Stimulated activated CD8-positive, alpha-beta memory T cell treated with anti-CD3 and anti-CD28 coated beads, Interleukin-12 subunit alpha, Interleukin-12 subunit beta, amount 100 ng/mL, for 4 hours (primary cell): ENCODE measurements at regions not wholly inside any gene's neighbourhood (a gene's known extent, or its start where the extent isn't known, plus 50 kb on each side); places are given as distances from the start of the nearest gene placed in this dataset.
"Not testable (repeated sequence)": the region's sequence is repeated elsewhere in the genome, so short reads cannot be mapped to it uniquely, and the experiment has no call there.

ENCODE experiments used
- DNase-seq: peaks from one replicate; pipeline ENCODE4 v3.0.0-alpha.2; 2020; ENCODE audit warnings: low read depth

DNA sequence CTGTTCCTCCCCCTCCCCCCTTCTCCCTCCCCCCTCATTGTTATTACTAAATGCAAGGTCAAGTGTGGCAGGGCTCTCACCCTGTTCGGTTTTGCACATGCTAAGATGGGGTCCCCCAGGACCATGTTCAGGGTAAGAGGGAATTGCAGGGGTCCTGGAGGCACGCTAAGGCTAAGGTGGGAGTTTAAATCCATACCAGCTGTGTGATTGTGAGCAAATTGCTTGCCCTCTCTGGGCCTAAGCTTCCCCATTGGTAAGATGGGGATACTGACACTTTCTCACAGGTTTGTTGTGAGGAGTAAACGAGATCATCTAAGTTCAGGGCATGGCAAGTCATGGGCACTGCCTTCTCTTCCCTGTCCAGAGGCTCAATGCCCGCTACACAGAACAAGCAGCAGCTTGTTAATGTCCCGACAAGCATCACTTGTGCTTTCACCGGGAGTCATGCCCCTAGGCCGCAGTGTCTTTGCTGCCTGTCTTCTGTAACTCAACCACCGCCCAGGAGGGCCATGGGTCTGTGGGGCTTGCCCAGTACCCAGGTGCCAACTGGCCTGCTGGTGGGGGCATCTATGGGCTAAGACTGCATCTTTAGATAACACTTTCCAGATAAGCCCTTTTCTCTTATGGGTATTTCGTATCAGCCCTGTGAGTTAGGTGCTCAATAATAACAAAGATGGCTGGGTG is 279.1 kb downstream of the MYCN start:
- no peak for DNase-seq

- no peak for DNase-seq
Measured at GRCh38 chr2:16218625-16219024, 278.3 kb downstream of the MYCN start.

GRCh38 chr2:16218161-16218560 is 277.8 kb downstream of the MYCN start:
- no peak for DNase-seq

DNA sequence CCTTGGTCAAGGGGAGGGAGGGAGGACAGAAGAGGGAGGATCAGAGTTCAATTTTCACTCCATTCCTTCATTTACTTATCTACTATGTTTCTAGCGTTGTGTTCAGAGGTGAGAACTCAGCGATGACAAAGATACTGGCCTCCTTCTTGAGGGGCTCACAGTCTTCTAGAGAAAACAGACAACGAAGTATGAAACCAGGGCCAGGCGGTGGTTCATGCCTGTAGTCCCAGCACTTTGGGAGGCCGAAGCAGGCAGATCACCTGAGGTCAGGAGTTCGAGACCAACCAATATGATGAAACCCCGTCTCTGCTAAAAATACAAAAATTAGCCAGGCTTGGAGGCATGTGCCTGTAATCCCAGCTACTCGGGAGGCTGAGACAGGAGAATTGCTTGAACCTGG is 277.4 kb downstream of the MYCN start:
- not testable (repeated sequence) for DNase-seq

DNA sequence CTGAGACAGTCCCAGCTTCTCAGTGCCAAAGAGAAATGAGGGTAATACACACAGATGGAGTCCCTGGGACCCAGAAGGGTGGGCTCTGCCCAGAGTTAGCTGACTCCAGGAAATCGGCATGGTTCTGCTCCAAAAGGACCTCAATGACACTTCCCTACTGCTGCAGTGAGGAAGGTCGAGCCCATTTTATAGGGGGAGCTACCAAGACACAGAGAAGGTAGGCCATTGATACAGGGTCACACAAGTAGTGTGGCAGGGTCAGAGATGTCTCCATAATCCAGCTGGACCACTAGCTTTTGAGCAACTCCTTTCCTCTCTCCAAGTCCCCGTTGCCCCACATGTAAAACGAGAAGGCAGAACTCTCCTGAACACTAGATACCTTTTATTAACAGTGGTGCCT is 276.9 kb downstream of the MYCN start:
- DNase-seq = no peak

- no peak for DNase-seq
Measured at GRCh38 chr2:16216558-16216945, 276.2 kb downstream of the MYCN start.

- DNase-seq = no peak
Measured at GRCh38 chr2:16215902-16216557, 275.7 kb downstream of the MYCN start.

GRCh38 chr2:16214861-16215260 is 274.5 kb downstream of the MYCN start:
- no peak for DNase-seq

GRCh38 chr2:16214391-16214790 is 274.0 kb downstream of the MYCN start:
- DNase-seq = no peak

- no peak for DNase-seq
Measured at GRCh38 chr2:16212321-16212720, 272.0 kb downstream of the MYCN start.

DNA sequence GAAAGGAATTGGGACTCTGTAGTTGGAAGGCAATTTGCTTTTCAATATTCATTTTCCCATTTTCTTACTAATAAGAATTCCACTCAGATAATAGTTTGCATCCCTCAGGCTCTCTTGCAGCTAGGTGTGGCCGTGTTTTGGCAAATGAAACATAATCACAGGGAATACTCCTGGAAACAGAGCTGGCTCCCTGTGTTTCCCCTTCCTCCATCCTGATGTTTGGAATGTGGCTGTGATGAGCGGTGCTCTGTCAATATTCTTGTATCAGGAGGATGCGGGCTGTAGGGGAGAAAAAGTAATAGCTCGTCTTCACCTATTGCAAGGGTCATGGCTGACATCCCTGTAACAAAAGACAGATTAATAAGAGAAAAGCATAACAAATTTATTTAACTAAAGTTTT is 271.0 kb downstream of the MYCN start:
- DNase-seq = no peak

GRCh38 chr2:16210841-16211240 is 270.5 kb downstream of the MYCN start:
- DNase-seq = no peak

DNA sequence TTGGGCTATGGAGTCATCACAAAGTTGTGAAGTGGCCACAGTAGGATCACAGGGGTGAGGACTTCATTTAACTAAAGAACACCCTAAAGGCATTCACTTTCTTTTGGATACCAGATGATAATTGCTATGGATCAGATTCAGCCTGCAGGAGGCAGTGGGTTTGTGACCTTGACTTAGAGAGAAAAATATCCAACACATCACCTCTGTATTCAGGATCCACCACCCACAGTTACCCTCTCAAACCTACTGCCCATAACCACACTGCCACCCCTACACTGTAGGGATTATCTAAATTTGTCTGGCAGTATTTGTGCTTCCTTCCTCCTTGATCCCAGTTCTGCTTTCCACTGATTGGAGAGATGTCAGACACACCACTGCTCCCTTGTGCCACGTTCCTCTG is 269.4 kb downstream of the MYCN start:
- DNase-seq = no peak

GRCh38 chr2:16208921-16209320 is 268.6 kb downstream of the MYCN start:
- no peak for DNase-seq

GRCh38 chr2:16208241-16208797 is 268.0 kb downstream of the MYCN start:
- DNase-seq = no peak

DNA sequence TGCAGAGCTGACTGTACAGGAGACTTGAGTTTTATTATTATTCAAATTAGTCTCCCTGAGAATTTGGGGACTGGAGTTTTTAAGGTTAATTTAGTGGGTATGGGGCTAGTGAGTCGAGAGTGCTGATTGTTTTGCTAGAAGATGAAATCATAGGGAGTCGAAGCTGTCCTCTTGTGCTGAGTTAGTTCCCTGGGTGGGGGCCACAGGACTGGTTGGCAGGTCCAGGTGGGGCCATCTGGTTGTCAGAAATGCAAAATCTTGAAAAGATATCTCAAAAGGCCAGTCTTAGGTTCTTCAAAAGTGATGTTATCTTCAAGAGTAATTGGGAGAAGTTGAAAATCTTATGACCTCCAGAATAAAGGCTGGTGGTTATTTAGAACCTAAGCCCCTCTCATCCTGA is 267.3 kb downstream of the MYCN start:
- DNase-seq = no peak

DNA sequence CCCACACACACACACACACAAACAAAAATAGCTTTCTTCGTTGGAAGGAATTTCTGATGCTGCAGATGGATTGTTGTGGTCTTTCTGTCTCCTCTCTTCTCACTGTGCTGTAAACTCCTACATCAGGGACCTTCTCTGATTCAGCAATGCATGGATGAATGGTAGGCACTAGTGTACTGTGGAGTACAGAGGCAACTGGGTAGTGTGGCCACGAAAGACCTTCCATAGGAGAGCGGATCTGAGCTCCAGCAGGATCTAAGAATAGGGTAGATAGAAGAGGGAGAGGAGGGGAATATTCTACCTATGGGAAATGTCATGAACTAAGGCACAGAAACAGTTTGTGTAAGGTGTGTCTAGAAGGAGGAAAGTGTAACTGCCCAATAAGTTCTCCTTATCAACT is 266.8 kb downstream of the MYCN start:
- DNase-seq = no peak

GRCh38 chr2:16206191-16206944 is 266.0 kb downstream of the MYCN start:
- no peak for DNase-seq

- no peak for DNase-seq
Measured at GRCh38 chr2:16205631-16206030, 265.3 kb downstream of the MYCN start.

GRCh38 chr2:16204886-16205620 is 264.7 kb downstream of the MYCN start:
- no peak for DNase-seq

- DNase-seq = no peak
Measured at GRCh38 chr2:16204251-16204650, 263.9 kb downstream of the MYCN start.

- DNase-seq = no peak
Measured at GRCh38 chr2:16203691-16204090, 263.3 kb downstream of the MYCN start.
